HG03039 (cell line): ENCODE measurements at regions not wholly inside any gene's neighbourhood (a gene's known extent, or its start where the extent isn't known, plus 50 kb on each side); places are given as distances from the start of the nearest gene placed in this dataset.

Experiments
- ATAC-seq: cut with Tn5 transposase; IDR thresholded peaks from one replicate; pipeline ENCODE4 v1.9.1; 2021; ENCODE audit warnings: mild to moderate bottlenecking, moderate library complexity; ENCODE audit not compliant: unreplicated experiment

DNA sequence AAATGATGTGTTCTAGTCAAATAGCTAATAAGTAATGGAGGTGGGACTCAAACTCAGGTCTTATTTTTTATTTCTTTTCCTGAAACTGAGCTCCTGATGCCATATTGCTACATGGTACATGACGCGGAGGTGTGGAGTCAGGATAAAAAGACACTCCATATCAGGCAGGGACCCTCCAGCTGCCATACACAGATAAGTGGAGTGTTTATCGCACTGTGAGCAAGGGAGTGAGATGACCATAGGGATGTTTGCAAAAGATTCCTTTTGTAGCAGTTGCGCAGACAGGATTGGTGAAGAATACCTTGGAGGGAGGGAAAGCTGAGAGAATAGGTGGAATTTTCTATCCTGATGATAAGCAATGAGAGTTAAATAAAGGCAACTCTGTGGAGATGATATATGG lies 657.2 kb downstream of the RNF144A start:
- no peak for ATAC-seq

DNA sequence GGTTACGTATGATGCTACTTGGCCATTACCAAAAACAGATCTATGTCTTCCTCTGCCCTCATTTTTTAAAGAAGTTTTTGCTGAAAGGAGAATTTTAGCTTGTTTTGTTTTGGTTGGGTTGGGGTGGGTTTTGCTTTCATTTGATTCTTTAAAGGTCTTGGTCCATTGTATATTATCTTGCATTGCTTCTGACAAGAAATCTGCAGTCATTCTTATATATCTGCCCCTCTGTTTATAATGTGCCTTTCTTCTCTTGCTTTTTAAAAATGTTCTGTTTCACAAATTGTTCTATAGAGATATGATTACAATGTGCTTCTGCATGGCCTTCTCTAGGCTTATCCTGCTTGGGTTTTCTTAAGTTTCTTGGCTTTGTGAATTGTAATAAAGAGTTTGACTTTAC lies 660.6 kb downstream of the RNF144A start:
- ATAC-seq: no peak

DNA sequence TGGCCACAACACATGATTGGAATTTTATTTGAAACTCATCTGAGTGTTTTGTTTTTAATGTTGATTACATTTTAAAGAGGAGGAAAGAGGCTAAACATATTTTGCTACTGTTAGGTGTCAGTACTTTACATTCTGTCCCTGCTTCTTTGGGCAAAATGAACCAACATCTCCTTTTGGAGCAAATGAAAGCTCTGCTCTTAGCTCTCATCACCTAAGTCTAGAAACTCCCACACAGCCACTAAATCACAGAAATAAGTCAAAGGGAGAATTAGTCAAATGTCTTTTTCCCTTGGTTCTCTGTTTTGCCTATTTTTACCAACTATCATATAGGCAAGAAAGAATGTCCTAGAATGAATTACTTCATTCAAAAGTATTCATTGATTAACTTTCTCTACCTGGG lies 666.8 kb downstream of the RNF144A start:
- no peak for ATAC-seq

DNA sequence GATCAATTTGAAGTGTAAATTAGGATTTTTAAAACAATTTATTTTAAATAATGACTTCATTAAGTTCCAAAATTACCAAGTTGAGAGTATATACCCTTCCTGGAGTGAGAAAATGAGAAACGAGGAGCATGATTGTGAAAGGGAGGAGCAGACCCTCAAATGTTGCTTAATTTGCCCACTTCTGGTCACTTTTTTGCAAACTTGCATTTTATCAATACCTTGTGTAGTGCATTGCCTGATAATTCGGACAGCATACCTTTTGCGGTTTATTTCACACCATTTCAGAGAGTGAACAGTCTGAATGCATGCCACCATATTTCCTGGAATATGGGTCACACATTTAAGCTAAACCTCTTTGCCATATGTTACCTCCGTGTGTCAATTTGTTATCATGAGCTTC lies 669.7 kb downstream of the RNF144A start:
- no peak for ATAC-seq

DNA sequence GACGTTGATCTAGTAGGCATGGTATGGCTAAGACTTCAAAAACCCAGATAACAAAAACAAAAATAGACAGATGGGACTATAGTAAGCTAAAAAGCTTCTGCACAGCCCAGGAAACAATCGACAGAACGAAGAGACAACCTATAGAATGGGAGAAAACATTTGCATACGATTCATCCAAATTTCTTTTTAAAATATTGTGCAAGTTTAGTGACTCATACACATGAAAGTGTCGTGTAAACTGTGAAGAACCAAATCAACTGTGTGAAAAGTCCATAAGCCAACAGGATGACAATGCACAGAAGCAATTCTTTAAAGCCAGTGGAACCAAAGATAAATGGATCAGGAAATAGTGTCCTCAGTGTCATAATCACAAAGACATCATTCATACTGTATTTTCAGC lies 671.1 kb downstream of the RNF144A start:
- ATAC-seq: no peak

DNA sequence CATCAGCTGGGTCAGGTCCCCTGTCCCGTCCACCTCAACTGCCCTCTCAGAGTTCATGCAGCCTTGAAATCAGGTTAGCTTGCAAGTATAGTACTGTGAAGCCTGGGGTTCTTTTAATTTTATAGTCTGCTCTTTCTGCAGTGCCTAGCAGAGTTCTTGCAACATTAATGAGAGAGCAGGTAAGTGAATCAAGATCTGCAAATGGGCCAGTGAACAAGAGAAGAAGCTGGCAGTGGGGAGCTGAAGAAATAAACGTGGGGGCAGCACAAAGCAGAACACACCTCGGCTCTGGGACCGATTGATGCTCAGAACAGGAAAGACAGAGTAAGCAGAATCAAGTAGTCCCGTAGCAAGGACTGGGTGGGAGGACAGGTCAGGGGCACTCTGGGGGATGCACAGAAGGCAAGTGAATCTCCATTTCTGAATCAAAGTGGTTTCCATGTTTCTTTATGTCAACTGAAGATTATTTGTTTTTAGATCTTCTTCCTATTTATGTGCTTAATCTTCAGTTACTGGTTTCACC lies 675.5 kb downstream of the RNF144A start:
- ATAC-seq: no peak

DNA sequence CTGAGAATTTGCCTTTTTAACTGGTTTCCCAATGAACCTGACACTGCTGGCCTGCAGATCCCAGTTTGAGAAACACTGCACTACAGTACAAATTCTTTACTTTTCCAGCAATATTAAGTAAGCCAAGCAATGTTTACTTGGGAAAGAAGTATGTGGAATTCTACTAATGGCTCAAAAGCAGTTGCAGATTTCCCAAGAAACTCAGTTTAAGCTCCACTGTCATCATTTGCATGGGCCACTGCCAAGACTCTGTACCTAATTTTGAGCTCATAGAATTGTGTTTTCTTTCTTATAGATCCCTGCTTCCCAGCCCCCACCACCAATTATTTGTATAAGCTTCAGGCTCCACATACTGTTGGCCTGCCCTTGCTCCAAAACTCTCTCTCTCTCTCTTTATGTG lies 676.1 kb downstream of the RNF144A start:
- no peak for ATAC-seq

DNA sequence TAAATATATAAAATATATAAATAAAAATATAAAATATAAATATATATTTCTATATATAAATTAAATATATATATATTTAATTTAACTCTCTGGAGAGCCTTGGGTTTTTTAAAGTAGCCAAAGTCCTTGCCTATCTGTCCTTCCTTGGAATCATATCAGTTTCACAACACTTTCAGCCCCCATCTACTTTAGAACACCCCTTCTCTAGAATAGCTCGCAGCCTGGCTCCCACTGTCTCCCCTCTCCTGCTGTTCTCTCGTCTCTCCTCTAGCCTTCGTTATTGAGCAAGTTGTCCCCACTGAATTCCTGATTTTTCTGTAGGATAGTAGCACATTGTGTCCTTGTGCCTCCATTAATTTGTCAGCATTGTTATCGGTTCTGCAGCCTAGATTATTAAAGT lies 677.0 kb downstream of the RNF144A start:
- no peak for ATAC-seq

DNA sequence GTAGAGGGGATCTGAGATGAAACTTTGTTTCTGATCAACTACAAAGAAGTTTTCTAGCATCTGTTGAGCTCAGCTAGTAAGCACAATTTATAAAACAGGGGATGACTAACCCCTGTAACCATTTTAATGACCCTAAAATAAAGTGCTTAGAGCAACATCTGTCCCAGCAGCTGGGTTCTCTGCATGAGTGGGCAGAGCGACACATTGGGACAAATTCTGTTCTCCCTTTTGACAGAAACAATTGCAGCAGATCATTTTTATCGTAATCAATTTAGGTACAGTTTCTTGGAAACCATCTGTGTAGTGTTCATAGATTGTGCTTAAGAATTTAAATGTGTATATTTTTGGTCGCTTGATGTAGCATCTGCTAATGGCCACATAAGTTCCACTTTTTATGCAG lies 678.0 kb downstream of the RNF144A start:
- no peak for ATAC-seq

DNA sequence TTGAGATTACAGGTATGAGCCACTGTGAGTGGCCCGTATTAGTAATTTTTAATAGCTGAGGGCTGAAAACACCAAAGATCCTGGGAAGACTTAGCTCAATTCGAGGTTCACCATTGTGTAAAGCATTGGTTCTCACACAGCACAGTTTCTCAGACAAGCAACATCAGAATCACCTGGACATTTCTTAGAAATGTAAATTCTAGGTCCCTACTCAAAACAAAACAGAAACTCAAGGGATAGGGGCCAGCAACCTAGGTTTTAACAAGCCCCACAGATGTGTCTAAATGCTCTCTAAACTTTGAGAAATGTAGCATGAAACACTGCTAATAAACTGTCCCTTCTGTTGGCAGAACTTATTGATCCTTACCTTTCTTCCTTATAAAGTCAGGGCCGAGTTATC lies 681.2 kb downstream of the RNF144A start:
- ATAC-seq: no peak

DNA sequence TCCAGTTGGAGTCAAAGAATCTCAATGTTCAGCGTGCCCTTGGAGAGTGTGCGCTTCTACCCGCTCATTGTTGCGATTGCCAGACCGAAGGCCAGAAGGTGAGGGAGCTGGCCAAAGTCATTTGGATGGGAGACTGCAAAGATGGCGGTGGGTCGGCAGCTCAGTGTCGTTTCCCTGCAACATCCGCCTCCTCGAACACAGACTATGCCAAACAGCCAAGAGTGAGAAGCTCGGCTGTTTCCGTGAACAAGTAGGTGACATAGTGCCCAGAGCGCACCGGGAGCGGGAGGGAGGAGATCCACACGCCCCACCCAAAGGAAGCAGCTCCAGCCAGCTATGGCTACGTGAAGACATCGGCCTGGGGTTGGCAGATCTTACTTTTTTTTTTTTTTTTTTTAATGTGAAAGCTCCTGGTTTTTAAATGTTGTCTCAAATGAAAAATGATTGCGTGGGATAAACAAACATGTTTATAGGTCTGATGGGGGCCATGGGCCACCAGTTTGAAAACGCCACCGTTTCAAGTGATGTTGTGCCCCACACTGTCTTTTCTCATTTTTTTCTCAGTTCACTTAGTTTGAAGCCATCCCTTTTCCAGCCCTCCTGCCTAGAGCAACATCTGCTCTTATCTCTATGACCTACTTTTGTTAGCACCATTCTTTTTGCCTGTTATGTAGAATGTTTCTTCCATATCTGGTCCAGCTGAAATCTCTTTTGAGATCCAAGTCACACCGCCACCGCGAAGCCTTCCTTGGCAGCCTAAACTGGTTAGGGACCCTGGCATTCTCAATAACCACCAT lies 682.4 kb downstream of the RNF144A start:
- ATAC-seq: no peak

DNA sequence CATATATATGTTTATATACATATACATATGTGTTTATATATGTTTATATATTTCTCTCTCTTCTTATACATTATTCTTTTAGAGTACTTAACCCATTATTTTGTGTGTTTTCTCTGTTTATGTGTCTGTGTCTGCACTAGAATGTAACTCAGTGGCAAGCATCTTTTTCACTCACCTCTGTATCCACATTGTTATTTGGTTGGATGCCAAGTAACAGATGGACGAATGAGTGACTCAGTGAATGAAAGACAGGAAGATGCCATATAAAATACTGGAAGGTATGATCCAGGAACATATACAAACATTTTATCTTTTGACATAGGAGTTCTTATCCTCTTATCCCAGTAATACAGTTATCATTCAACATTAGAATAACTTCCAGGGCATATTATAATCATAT lies 684.8 kb downstream of the RNF144A start:
- no peak for ATAC-seq

DNA sequence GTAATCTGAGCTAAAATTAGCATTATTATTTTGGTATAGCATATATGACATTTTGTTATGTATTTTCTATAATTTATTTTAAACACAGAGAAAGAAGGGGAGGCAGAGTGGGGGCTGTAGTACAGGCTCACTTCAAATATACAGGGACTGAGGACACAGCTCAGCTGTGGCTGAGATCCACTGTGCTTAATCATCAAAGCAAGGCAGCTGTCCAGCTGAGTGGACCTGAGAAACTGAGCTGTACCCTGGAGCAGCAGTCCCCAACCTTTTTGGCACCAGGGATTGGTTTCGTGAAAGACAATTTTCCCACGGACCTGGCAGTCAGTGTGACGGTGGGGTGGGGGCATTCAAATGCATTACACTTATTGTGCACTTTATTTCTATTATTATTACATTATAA lies 687.2 kb downstream of the RNF144A start:
- no peak for ATAC-seq

DNA sequence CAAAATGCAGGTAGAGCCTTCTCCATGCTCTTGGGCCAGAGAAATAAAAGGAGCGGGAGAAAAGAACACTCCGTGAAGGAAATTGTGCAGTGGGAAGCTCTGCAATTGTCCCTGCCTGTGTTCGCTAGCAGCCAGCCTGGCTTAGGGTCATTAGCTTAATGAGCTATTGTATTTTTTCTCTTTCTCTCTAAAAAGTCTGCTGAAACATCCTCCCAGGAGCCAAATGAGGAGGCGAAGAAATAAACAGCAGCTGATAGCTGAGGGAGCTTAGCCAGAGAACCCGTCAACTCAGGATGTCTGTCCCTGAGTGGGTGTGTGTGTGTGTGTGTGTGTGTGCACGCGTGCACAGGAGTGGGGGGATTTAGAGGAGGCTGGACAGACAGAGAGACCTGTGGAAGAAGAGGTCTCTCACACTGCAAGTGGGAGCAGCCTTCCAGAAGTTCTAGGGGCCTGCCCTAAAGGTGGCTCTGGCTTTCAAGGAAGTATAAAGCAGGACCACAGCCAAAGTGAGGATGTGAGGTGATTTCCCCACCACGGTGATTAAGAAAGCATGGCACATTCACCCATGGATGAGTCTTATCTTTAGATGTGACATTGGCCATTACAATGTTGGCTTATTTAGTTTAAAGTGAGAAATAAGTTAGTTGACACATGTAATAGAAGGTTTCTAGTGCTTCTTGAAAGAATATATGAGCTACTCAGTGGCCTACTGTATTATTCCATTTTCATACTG lies 690.4 kb downstream of the RNF144A start:
- no peak for ATAC-seq

DNA sequence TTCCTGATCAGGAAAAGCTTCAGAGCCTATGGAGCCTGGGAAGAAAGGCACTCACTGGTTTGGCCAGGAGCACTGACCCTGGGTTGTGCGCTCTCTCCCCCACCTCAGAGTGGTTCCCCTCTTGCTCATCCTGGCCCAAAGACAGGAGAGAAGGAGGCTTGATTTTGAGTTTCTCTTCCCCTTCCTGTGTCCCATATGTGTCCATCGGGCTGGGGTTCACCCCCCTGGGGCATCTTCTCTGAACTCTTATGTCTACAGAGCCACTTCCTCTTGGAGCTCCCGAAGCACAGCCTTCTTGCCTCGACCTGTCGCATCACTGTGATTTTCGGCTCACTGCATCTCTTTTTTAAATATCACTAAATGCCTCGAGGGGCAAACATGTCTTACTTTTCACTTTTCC lies 692.3 kb downstream of the RNF144A start:
- ATAC-seq: no peak

DNA sequence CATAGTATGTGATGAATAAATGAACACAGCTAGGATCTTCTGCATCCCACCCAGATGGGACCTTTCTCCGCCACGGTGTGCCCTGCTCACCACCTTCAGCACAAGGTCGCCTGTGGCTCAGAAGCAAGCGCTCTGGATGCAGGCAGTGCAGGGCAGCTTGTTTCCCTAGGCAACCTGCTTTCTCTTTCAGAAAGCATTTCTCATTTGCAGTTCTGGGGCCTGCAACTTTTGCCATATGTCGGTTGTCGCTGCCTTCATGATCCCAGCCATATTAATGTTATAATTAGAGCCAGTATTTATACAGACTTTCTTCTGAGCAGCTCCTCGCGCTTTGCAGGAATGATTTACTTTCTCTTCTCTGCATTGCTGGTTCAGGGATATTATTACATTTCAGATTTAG lies 692.8 kb downstream of the RNF144A start:
- no peak for ATAC-seq

DNA sequence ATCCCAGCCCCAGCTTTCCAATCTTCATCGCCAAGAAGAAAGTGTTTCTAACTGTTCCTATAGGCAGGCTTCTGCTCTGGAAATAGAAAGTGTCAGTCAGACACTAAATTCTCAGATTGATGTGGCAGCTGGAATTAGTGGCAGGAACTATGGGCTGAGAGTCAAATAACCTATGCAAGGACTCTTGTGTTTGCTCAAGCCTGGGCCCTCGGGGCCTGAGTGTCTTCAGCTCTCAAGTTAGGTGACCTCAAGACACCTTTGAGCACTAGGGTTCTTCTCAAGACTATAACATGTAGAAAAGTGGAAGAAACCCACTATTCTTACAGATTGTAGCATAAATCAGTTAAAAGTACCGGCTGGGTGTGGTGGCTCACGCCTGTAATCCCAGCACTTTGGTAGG lies 694.5 kb downstream of the RNF144A start:
- no peak for ATAC-seq

DNA sequence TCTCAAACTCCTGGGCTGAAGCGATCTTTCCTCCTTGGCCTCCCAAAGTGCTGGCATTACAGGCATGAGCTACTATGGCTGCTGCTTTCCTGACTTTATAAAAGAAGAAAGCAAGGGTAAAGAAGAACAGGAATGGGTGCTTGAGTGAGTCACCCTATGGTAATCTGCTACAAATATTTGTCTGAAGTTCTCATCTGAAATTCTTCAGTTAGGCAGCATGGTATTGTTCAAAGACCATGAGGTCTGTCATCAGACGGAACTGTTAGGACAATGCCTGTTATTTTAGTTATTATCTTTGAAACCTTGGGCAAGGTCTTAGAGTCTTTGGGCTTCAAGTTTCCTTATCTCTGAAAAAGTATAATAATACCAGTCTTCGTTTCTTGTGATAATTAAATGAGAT lies 695.8 kb downstream of the RNF144A start:
- ATAC-seq: no peak

DNA sequence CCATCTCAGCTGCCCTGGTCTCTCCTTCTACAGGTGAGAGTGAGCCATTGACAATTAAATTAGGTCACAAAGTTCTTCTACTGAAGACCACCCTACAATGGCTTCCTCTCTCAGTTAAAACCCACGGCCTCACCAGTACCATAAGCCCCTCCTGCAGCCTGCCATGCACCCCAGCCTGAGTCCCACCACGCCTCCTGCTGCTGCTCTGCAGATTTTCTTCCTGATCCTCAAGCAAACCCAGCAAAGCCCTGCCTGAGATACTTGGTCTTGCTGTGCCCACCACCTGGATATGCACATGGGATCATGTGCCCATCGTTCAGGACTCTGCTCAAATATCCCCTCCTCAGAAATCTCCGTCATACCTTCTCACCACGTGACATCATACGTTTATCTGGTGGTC lies 696.6 kb downstream of the RNF144A start:
- no peak for ATAC-seq

DNA sequence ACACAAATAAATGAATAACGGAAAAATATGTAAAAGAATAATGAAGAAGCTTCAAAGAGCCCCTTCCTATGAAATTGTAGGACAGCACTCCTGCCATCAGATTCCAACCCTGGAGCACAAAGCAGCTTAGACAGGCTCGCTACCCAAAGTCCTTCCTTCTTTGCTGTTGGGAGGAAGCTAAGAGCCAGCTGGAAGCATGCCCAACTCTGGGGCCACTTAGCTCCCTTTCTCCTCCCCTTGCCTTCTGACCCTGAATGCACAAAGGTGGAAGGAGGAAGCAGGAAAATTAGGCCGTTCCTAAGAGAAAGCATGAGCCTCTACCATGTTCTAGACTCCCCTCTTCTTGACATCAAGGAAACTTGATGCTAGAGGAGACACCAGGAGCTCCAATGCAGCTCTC lies 700.8 kb downstream of the RNF144A start:
- no peak for ATAC-seq

DNA sequence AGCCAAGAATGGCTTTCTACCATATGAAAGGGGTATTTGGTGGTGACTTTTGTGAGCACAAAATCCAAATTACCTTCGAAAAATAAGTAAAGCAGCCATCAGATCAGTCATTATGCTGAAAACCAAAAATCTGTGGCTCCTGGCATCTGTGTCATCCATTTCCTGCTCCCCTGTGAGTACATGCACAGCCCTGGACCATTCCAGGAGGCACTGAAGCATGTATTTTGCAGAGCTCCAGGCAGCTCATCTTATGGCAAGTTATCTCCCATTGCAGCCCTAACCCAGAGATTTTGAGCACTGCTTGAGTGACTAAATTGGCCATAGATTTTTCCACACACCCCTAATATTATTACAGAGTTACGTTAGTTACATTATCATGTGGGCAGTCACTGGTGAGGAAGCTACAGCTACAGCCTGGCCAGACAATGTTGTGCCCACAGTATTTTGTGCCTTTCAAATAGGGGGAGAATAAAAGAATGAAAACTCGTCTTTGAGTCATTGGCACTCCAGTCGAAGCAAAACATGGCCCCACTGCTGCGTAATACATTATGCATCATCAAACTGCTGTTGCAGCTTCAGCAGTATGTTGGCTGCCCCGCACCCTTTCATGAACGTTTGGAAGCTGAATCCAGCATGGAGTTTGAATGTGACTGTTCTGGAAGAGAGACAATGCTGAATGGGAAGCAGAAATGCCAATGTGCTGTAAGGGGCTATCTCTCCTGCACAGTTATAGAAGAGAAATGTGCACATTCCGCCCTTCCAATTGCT lies 702.2 kb downstream of the RNF144A start:
- ATAC-seq: no peak

DNA sequence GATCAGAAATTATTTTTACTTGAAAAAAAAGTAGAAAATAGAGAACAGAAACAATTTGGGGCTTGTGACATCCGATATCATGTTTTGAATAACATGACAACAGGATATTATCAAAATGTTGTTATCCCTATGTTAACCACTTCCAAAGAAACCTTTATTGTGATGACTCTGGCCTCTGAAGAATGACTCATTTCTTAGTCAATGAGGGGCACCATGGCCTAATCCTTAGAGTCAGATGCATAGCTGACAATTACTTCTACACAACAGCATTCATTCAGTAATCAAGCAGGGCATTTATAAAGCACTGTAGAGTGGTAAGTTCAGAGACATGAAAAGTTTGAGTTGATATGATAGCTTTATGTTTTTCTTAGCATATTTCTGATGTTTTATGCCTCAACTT lies 703.0 kb downstream of the RNF144A start:
- ATAC-seq: no peak
